Osteocyte (in vitro differentiated cells): ENCODE measurements at regions not wholly inside any gene's neighbourhood (a gene's known extent, or its start where the extent isn't known, plus 50 kb on each side); places are given as distances from the start of the nearest gene placed in this dataset. TPM values are rescaled to one million over a fixed set of nuclear protein-coding genes. Genes with fewer than 3 reads are reported as not detected.

Source experiments
- DNase-seq: peaks from one replicate; pipeline ENCODE4 v3.0.0; 2021; ENCODE audit warnings: mixed read lengths; ENCODE audit not compliant: unreplicated experiment; ENCODE audit errors: extremely low spot score
- H3K27ac Mint-ChIP-seq: one replicate; pipeline ENCODE4 v1.8.0; 2021; ENCODE audit warnings: mild to moderate bottlenecking, mixed read lengths; ENCODE audit not compliant: unreplicated experiment
- H3K27me3 Mint-ChIP-seq: one replicate; pipeline ENCODE4 v1.8.0; 2021; ENCODE audit warnings: mixed read lengths; ENCODE audit not compliant: unreplicated experiment
- H3K36me3 Mint-ChIP-seq: one replicate; pipeline ENCODE4 v1.8.0; 2021; ENCODE audit warnings: mixed read lengths; ENCODE audit not compliant: unreplicated experiment
- H3K4me1 Mint-ChIP-seq: one replicate; pipeline ENCODE4 v1.8.0; 2021; ENCODE audit warnings: mixed read lengths; ENCODE audit not compliant: unreplicated experiment
- H3K4me3 Mint-ChIP-seq: one replicate; pipeline ENCODE4 v1.8.0; 2021; ENCODE audit warnings: mild to moderate bottlenecking, moderate library complexity, mixed read lengths; ENCODE audit not compliant: unreplicated experiment
- H3K9me3 Mint-ChIP-seq: one replicate; pipeline ENCODE4 v1.8.0; 2021; ENCODE audit warnings: mixed read lengths; ENCODE audit not compliant: unreplicated experiment
- microRNA-seq: library from miRNA; unstranded; fragments of <30 nt; microRNA quantifications from one replicate; pipeline ENCODE4 v1.1.0, GENCODE V29; 2020; ENCODE audit not compliant: unreplicated experiment
- TF ChIP-seq, protein P1 (sequence below): fragments of 200-600 bp; sonication (generic); IDR thresholded peaks from 2 replicates; pipeline ENCODE4 v1.5.0; 2021; ENCODE audit warnings: antibody characterized with exemption, mild to moderate bottlenecking, moderate library complexity

DNA sequence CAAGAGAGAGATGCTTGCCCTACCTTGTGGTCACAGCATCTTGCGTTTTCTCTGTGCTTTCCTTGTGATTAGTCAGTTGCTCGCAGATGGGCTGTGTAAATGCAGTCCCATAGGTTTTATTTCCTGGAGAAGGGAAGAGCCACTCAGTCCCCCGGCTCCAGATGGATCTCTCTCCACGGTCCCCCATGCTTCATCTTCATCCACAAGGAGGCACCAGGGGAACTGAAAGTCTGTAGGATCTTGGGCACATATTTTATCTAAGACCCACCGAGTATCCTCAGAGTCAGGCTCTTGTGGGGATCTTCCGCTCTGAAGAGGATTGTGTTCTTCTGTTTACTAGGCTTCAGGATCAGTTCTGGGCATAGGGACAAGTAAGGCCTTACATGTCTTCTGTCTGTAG is 66.8 kb upstream of the E2F8 start:
- Mint-ChIP-seq H3K36me3 (no peaks in the 10 kb centered on the region), H3K4me1 (no peaks in the 10 kb centered on the region), H3K27ac (no peak overlapping the region), H3K9me3 (no peaks in the 10 kb centered on the region), H3K4me3 (no peak overlapping the region), H3K27me3 (peaks cover 35% of the 10 kb centered on the region)
- TF ChIP-seq, protein P1, sequence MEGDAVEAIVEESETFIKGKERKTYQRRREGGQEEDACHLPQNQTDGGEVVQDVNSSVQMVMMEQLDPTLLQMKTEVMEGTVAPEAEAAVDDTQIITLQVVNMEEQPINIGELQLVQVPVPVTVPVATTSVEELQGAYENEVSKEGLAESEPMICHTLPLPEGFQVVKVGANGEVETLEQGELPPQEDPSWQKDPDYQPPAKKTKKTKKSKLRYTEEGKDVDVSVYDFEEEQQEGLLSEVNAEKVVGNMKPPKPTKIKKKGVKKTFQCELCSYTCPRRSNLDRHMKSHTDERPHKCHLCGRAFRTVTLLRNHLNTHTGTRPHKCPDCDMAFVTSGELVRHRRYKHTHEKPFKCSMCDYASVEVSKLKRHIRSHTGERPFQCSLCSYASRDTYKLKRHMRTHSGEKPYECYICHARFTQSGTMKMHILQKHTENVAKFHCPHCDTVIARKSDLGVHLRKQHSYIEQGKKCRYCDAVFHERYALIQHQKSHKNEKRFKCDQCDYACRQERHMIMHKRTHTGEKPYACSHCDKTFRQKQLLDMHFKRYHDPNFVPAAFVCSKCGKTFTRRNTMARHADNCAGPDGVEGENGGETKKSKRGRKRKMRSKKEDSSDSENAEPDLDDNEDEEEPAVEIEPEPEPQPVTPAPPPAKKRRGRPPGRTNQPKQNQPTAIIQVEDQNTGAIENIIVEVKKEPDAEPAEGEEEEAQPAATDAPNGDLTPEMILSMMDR: no peak
- no peak for DNase-seq

DNA sequence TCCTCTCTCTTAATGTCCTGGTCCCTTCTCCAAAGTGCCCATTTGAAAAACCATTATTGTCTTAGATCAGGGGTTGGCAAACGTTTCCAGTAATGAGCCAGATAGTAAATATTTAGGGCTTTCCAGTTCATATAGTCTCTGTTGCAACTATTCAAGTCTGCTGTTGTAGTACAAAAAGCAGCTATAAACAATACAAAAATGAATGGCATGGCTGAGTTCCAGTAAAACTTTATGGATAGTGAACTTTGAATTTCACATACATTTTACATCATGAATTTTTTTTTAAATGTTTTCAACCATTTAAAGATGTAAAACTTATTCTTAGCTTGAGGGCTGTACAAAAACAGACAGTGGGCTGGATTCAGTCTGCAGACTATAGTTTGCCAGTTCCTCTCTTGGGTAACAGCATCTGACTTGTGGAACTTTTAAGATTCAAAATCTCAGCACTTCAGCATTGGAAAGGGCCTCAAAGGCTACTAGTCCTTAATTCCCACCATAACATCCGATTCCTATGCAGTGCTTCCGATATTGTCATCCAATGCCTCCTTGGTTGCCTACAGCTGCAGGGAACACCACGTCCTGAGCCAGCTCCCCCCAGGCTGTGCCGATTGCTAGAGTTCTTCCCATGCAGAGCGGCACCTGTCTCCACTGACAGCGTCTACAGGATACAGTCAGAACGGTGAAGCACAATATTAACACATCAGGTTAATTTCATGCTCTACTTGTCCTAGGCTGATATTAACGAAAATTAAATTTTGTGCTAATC is 65.6 kb upstream of the E2F8 start:
- H3K9me3 Mint-ChIP-seq: no peaks in the 10 kb centered on the region
- no peak overlapping the region for H3K4me3 Mint-ChIP-seq
- no peaks in the 10 kb centered on the region for H3K36me3 Mint-ChIP-seq
- H3K27ac Mint-ChIP-seq: no peak overlapping the region
- no peaks in the 10 kb centered on the region for H3K4me1 Mint-ChIP-seq
- TF ChIP-seq, protein P1: no peak
- peaks cover 46% of the 10 kb centered on the region for H3K27me3 Mint-ChIP-seq
- no peak for DNase-seq

DNA sequence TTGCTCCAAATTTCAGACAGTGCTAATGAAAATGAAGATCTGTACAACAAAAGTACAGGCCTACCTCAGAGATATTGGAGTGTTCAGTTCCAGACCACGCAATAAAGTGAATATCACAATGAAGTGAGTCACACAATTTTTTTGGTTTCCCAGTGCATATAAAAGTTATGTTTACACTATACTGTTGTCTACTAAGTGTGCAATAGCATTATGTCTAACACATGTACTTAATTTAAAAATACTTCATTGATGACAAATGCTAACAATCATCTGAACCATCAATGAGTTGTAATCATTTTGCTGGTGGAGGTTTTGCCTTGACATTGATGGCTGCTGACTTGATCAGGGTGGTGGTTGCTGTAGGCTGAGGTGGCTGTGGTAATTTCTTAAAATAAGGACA is 60.6 kb upstream of the E2F8 start:
- no peak for DNase-seq
- TF ChIP-seq, protein P1: no peak
- H3K27me3 Mint-ChIP-seq: peaks cover 46% of the 10 kb centered on the region
- no peak overlapping the region for H3K27ac Mint-ChIP-seq
- no peaks in the 10 kb centered on the region for H3K4me1 Mint-ChIP-seq
- no peak overlapping the region for H3K4me3 Mint-ChIP-seq
- no peaks in the 10 kb centered on the region for H3K9me3 Mint-ChIP-seq
- no peaks in the 10 kb centered on the region for H3K36me3 Mint-ChIP-seq

DNA sequence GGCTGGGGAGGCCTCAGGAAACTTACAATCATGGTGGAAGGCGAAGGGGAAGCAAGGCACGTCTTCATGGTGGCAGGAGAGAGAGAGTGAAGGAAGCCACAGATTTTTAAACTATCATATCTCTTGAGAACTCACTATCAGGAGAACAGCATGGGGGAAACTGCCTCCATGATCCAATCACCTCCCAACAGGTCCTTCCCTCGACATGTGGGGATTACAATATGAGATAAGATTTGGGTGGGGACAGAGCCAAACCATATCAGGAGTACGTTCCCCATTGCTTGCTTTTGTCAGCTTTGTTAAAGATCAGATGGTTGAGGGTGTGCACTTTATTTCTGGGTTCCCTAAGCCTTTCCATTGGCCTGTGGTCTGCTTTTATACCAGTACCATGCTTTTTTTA is 53.7 kb upstream of the E2F8 start:
- Mint-ChIP-seq H3K4me1 (no peaks in the 10 kb centered on the region), H3K4me3 (no peak overlapping the region), H3K27me3 (peaks cover 63% of the 10 kb centered on the region), H3K9me3 (no peaks in the 10 kb centered on the region), H3K27ac (no peak overlapping the region), H3K36me3 (no peaks in the 10 kb centered on the region)
- TF ChIP-seq, protein P1: no peak
- DNase-seq: no peak

DNA sequence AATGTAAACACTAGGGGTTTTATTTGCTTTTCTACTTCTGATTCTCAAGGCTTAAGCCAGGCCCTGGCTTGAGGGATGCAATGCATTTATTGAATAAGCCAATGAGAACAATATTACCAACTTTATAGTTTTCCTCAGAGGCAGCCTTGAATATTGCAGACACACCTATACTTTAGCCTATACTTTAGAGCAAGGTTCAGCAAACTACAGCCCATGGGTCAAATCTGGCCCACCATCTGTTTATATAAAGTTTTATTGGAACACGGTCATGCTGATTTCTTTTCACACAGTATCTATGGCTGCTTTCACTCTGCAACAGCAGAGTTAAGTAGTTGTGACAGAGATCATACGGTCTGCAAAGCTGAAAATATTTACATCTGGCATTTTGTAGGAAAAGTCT is 50.3 kb upstream of the E2F8 start:
- Mint-ChIP-seq H3K27me3 (peaks cover 43% of the 10 kb centered on the region), H3K4me3 (no peak overlapping the region), H3K9me3 (no peaks in the 10 kb centered on the region), H3K36me3 (no peaks in the 10 kb centered on the region), H3K4me1 (no peaks in the 10 kb centered on the region), H3K27ac (no peak overlapping the region)
- TF ChIP-seq, protein P1: no peak
- DNase-seq: no peak

Small RNAs in the stretch of these regions (microRNA-seq; reads per million reads assigned to microRNA genes)
- gene MIR4486: not detected
